Astrocyte of the cerebellum (primary cell): ENCODE measurements at regions not wholly inside any gene's neighbourhood (a gene's known extent, or its start where the extent isn't known, plus 50 kb on each side); places are given as distances from the start of the nearest gene placed in this dataset.

Experiments
- DNase-seq: peaks from one replicate; pipeline ENCODE4 v3.0.0-alpha.2; 2011; ENCODE audit warnings: low read depth
- H3K4me3 ChIP-seq: 2 replicates; pipeline ENCODE4 v1.5.1; 2011; ENCODE audit warnings: mild to moderate bottlenecking, low read depth, low read length, moderate library complexity
- in situ Hi-C: cut with HindIII; loops from 2 replicates; pipeline ENCODE4 v1.10.0; 2017; ENCODE audit warnings: low sequenced_read_pairs
- TF ChIP-seq, protein P1 (sequence below): IDR thresholded peaks from 2 replicates; pipeline ENCODE4 v1.5.1; 2012; ENCODE audit warnings: low read length, low read depth, moderate library complexity, mild to moderate bottlenecking; ENCODE audit errors: missing control alignments

DNA sequence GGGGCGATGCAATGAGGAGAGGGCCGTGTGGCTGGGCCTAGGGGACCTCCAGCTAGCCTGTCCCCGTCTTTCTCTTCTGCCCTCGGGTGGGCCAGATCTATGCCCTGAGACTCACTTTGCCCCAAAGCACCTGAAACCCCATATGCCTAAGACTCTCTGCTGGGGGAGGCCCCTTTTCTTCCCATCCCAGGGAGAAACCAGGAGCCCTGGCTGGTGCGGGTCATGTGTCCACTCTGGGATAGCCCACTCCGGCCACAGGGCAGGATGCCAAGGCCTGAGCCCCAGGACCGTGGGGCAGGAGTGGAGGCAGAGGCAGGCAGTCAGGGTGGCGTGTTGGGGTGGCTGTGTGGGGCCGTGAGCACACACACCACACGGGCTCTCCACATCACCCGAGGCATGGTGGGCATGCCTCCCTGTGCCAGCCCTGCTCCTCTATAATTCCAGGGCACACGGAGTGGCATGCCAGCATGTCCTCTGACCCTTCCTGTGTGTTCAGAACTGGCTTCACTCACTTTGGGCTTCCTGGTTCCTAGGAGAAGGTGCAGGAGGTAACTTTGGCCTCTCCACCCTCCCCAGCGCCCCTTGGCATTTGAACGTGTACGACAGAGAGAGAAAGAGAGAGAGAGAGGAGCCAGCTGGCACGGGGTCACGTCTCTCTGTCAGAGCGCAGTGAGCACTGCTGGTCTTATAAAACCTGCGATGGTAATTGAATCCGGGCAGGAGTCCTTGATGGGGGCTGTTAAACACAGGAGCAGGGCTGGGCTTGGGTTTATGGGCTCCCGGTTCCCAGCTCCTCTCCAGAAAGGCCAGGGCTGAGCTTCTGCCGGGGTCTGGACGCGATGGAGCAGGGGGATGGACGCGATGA lies 144.2 kb downstream of the KIF26A start:
- TF ChIP-seq, protein P1, sequence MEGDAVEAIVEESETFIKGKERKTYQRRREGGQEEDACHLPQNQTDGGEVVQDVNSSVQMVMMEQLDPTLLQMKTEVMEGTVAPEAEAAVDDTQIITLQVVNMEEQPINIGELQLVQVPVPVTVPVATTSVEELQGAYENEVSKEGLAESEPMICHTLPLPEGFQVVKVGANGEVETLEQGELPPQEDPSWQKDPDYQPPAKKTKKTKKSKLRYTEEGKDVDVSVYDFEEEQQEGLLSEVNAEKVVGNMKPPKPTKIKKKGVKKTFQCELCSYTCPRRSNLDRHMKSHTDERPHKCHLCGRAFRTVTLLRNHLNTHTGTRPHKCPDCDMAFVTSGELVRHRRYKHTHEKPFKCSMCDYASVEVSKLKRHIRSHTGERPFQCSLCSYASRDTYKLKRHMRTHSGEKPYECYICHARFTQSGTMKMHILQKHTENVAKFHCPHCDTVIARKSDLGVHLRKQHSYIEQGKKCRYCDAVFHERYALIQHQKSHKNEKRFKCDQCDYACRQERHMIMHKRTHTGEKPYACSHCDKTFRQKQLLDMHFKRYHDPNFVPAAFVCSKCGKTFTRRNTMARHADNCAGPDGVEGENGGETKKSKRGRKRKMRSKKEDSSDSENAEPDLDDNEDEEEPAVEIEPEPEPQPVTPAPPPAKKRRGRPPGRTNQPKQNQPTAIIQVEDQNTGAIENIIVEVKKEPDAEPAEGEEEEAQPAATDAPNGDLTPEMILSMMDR, result no peak
- DNase-seq, result no peak
- in situ Hi-C loops, result no loop called here
- H3K4me3 ChIP-seq, result no peak overlapping the region

DNA sequence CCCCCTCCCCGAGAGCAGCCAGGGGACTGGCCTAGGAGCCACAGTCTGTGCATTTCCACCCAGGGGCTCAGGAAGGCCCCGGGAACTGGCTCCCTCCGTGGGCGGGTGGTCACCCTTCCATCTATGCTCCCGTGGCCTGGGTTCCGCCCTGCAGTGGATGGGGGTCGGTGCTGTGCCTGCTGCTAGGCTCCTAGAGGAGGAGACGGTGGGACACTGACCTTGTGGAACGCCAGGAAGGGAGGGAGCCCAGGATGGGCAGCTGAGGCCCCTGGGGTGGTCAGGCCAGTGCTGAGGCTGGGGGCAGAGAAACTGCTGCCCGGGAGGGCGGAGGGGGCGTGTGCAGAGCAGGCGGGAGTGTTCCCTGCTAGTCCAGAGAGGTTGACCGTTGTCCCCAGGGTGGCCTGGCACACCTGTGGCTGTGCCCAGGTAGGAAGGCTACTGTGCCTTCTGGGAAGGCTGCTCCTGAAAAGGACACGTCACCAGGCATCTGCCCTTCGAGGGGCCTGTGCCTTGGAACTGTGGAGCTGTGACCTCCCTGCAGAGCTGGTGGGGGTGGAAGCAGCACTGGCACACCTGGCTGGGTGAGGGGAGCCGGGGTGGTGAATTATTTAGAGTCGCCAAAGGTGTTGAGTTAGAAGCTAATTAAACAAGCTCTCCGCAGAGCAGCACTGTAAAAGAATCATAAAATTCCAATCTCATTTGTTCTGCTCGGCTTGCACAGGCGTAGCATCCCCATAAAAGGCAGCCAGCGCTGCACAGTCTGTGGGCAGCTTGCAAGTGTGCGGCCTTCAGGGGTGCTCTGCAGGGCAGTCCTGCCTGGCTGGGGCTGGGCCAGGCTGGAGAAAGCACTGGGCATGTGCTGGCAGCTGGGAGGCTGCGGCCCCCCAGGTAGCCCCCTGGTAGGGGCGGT lies 145.1 kb downstream of the KIF26A start:
- no peak for DNase-seq
- H3K4me3 ChIP-seq, result no peak overlapping the region
- TF ChIP-seq, protein P1, result no peak
- in situ Hi-C loops, result no loop called here

DNA sequence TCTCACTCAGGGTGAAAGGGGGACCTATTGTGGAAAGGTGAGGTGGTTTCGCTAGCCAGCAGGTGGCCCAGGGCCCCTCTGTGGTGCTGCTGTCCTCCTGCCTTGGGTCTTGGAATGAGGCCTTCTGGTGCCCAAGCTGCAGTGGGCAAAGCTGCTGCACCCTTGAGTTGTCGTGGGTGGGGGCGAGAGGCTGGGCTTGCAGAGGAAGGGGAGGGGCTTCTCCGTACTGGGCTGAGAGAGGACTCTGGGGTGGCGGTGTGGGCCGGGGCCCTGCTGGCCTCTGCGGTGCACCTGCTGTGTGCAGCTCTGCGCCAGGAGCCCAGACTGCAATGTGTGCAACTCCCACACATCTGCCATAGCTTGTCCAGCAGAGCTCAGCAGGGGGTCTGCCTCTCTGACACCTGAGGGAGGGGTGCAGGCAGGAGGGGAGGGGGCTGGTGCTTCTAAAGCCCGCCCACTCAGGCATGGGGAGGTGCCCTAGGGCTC lies 145.8 kb downstream of the KIF26A start:
- in situ Hi-C loops, result no loop called here
- DNase-seq, result no peak
- H3K4me3 ChIP-seq, result no peak overlapping the region
- TF ChIP-seq, protein P1, result no peak

DNA sequence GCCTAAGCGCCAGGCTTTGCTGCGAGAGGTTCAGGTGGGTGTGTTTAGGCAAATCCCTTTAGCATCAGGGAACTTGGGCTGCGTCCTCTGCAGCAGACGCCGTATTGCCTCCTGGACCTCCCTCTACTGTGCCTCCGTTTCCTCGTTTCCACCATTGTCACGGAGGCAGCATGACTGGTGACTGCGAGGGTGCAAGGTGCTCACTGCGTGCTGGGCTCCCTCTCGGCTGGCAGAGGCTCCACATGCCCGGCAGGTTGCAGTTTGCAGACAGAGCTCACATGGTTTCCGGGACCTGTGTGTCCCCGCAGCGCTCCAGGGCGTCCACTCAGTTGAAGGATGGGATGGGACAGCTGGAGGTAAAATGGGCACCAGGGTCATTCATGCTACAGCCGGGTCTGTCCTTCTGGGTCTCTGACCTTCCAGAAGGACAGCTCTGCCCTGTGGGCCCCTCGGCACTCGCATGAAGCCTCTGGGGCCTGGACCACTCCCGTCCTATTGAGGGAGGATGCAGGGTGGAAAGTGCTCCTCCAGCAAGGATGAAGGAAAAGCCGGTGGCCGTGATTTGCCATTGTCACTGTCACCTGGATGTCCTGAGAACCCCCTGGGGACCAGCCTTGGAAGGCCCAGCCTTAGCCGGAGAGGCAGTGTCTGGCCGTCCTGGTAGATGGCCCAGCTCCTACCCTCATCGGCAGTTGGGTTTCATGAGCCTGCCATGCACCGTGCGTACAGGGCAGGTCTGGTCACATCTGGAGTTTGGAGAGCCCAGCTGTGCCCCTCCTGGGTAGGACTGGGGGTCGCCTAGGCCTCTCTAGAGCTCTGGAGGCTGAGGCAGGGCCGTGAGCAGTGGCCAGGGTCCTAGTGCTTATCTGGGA lies 146.5 kb downstream of the KIF26A start:
- DNase-seq, result no peak
- TF ChIP-seq, protein P1, result no peak
- H3K4me3 ChIP-seq, result no peak overlapping the region
- in situ Hi-C loops, result no loop called here

DNA sequence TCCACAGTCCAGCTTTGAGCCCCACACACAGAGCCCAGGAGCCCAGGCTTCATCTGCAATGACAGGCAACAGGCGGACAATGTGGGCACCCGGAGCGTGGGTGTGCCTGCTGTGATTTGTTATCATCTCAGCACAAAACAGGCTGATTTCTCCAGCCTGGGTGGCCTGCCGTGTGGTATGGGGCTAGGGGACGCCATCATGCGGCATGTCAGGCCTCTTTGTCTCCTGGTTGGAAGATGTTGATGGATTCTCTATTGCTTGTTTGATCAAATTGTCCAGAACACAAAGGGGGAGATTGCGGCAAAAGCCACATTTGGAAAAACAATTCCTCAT lies 147.1 kb downstream of the KIF26A start:
- H3K4me3 ChIP-seq, result no peak overlapping the region
- TF ChIP-seq, protein P1, result no peak
- DNase-seq, result no peak
- in situ Hi-C loops, result no loop called here

DNA sequence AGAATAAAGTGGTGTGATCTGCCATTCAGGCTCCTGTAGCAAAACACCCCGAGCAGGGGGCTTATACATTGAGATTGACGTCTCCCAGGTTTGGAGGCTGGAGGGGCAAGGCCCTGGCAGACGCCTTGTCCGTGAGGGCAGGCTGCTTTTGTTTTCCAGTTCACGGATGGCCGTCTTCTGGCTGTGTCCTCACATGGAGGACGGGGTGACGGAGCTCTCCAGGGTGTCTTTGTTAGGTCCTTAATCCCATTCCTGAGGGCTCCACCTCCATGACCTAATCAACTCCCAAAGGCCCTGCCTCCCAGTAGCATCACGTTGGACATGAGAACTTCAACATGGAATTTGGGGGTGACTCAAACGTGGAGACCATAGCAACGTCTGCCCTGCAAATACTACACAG lies 147.7 kb downstream of the KIF26A start:
- H3K4me3 ChIP-seq, result no peak overlapping the region
- in situ Hi-C loops, result no loop called here
- DNase-seq, result no peak
- TF ChIP-seq, protein P1, result no peak
